Medulla oblongata (tissue), 1 donor: ENCODE measurements at regions not wholly inside any gene's neighbourhood (a gene's known extent, or its start where the extent isn't known, plus 50 kb on each side); places are given as distances from the start of the nearest gene placed in this dataset.
"Not testable (repeated sequence)": the region's sequence is repeated elsewhere in the genome, so short reads cannot be mapped to it uniquely, and the experiment has no call there.

Experiments used
- DNase-seq: peaks from one replicate; pipeline ENCODE4 v3.0.0-alpha.2; 2015; ENCODE audit errors: extremely low spot score

GRCh38 chr4:57184378-57185029 is 74.3 kb upstream of the IGFBP7 start:
- DNase-seq: no peak

- DNase-seq: peak; percentile 92
These were observed 72.1 kb upstream of the IGFBP7 start for GRCh38 chr4:57182132-57182874.

- not testable (repeated sequence) for DNase-seq
These were observed 63.0 kb upstream of the IGFBP7 start for GRCh38 chr4:57173136-57173535.

- DNase-seq: no peak
These were observed 61.9 kb upstream of the IGFBP7 start for GRCh38 chr4:57172065-57172464.

GRCh38 chr4:57168982-57169381 is 58.8 kb upstream of the IGFBP7 start:
- DNase-seq: peak; percentile 59

GRCh38 chr4:57163530-57164459 is 53.6 kb upstream of the IGFBP7 start:
- DNase-seq: peak; percentile 91

- no peak for DNase-seq
These were observed 52.4 kb upstream of the IGFBP7 start for GRCh38 chr4:57162499-57163019.
